K562 (cell line): ENCODE measurements at regions not wholly inside any gene's neighbourhood (a gene's known extent, or its start where the extent isn't known, plus 50 kb on each side); places are given as distances from the start of the nearest gene placed in this dataset.

Experiments used
- ATAC-seq: fragments of 200-7000 bp; cut with Tn5 transposase; 3 replicates; pipeline ENCODE4 v1.9.1; 2020; ENCODE audit warnings: moderate library complexity
- BruUV-seq: library from RNA; stranded (reverse); fragments of 400-500 nt; replicated peaks from 2 replicates; lab custom pipeline; 2021; lab: Mats Ljungman, UMichigan
- CTCF ChIA-PET: fragments of 300-600 bp; formaldehyde crosslinking; extraction: SDS; loops from one replicate; lab custom pipeline; 2021; ENCODE audit warnings: low intra/inter-chr PET ratio; lab: Yijun Ruan, JAX
- POLR2A ChIA-PET: fragments of 300-600, 350-650 bp; sonication (Branson Sonifier 250); formaldehyde crosslinking; extraction: SDS; loops from one replicate; lab custom pipeline; 2021; ENCODE audit warnings: antibody characterized with exemption, inconsistent platforms; lab: Yijun Ruan, JAX
- DNase-seq, 4 experiments: peaks; one replicate each; pipeline versions ENCODE4 v3.0.0 to v3.0.0-alpha.2; 2011 to 2018; ENCODE audit warnings: low spot score in 3 of 4, mixed read lengths in 3 of 4; ENCODE audit errors: extremely low read depth in 1 of 4
- FAIRE-seq: peaks from 2 replicates; lab custom pipeline; 2011; peaks lifted over from hg19 to GRCh38; lab: Jason Lieb, UNC
- H2AFZ ChIP-seq: 2 replicates; pipeline ENCODE4 v1.6.0; 2011; ENCODE audit warnings: low read depth, low read length, control low read depth, inconsistent platforms
- H3K27ac ChIP-seq: fragments of 200-600 bp; 3 replicates; pipeline ENCODE4 v1.8.0; 2011; ENCODE audit warnings: low read depth, mild to moderate bottlenecking, control low read depth, inconsistent platforms, low read length, moderate library complexity, mixed read lengths; ENCODE audit errors: extremely low read depth
- H3K27me3 ChIP-seq, 2 experiments: fragments of 300-600 bp in 1 of 2; 2 replicates in 1 of 2; 3 replicates in 1 of 2; pipeline versions ENCODE4 v1.6.0 to v1.8.0; 2011; ENCODE audit warnings: inconsistent platforms in 2 of 2, low read length in 2 of 2, mild to moderate bottlenecking in 1 of 2, mixed read lengths in 1 of 2, moderate library complexity in 1 of 2; ENCODE audit not compliant: control insufficient read depth in 2 of 2, insufficient read depth in 2 of 2
- H3K36me3 ChIP-seq: fragments of 300-600 bp; 3 replicates; pipeline ENCODE4 v1.8.0; 2011; ENCODE audit warnings: mild to moderate bottlenecking, low read length, inconsistent platforms; ENCODE audit not compliant: control insufficient read depth, insufficient read depth
- H3K4me1 ChIP-seq, 2 experiments: fragments of 200-600 bp in 1 of 2; replicated peaks in 1 of 2; 2 replicates in 1 of 2; 3 replicates in 1 of 2; pipeline versions ENCODE4 v1.5.1 to v1.8.0; 2011; ENCODE audit warnings: inconsistent platforms in 2 of 2, low read length in 2 of 2, mild to moderate bottlenecking in 1 of 2, mixed read lengths in 1 of 2, moderate library complexity in 1 of 2; ENCODE audit not compliant: control insufficient read depth in 2 of 2, insufficient read depth in 2 of 2
- H3K4me2 ChIP-seq: 2 replicates; pipeline ENCODE4 v1.6.1; 2011; ENCODE audit warnings: low read length, control low read depth, inconsistent platforms, mixed read lengths; ENCODE audit not compliant: insufficient read depth
- H3K4me3 ChIP-seq: fragments of 200-600 bp; sonication (generic), shearing (Covaris generic); 2 replicates; pipeline ENCODE4 v1.5.1; 2016; ENCODE audit warnings: control low read depth, inconsistent platforms
- H3K79me2 ChIP-seq: fragments of 200-600 bp; 3 replicates; pipeline ENCODE4 v1.8.0; 2011; ENCODE audit warnings: low read length, inconsistent platforms; ENCODE audit not compliant: control insufficient read depth, insufficient read depth
- H3K9ac ChIP-seq, 2 experiments: 2 replicates each; pipeline versions ENCODE4 v1.6.0 to v1.6.1; 2011; ENCODE audit warnings: low read depth in 2 of 2, low read length in 2 of 2, control low read depth in 1 of 2, inconsistent platforms in 1 of 2, mild to moderate bottlenecking in 1 of 2, mixed read lengths in 1 of 2; ENCODE audit not compliant: insufficient read depth in 1 of 2
- H3K9me1 ChIP-seq: one replicate; pipeline ENCODE4 v1.6.0; 2011; ENCODE audit warnings: inconsistent platforms, mild to moderate bottlenecking, low read length, moderate library complexity; ENCODE audit not compliant: control insufficient read depth, insufficient read depth
- H3K9me3 ChIP-seq: replicated peaks from 2 replicates; pipeline ENCODE4 v1.5.1; 2011; ENCODE audit warnings: low read depth, low read length, inconsistent platforms; ENCODE audit not compliant: control insufficient read depth, insufficient read depth
- H4K20me1 ChIP-seq: replicated peaks from 2 replicates; pipeline ENCODE4 v1.6.1; 2011; ENCODE audit warnings: low read length, inconsistent platforms, mixed read lengths; ENCODE audit not compliant: control insufficient read depth, insufficient read depth
- ASH1L ChIP-seq: fragments of 450-650 bp; IDR thresholded peaks from 2 replicates; pipeline ENCODE4 v1.6.1; 2018; ENCODE audit warnings: borderline replicate concordance, mild to moderate bottlenecking, low read depth; ENCODE audit not compliant: partially characterized antibody
- C11orf30 ChIP-seq: fragments of 450-650 bp; IDR thresholded peaks from 2 replicates; pipeline ENCODE4 v1.6.1; 2016; ENCODE audit warnings: low read depth, mild to moderate bottlenecking
- CBX1 ChIP-seq: sonication (generic); IDR thresholded peaks from 2 replicates; pipeline ENCODE4 v1.6.1; 2016; ENCODE audit warnings: antibody characterized with exemption, low read depth, mild to moderate bottlenecking
- GTF2F1 ChIP-seq: IDR thresholded peaks from 2 replicates; pipeline ENCODE4 v1.6.1; 2011; ENCODE audit warnings: low read depth, low read length, improper control_type of control experiment
- MAFF ChIP-seq: IDR thresholded peaks from 2 replicates; pipeline ENCODE4 v1.6.1; 2012; ENCODE audit warnings: low read length, improper control_type of control experiment
- MAFG ChIP-seq: fragments of 450-650 bp; conservative IDR thresholded peaks from 2 replicates; pipeline ENCODE4 v1.6.1; 2016; ENCODE audit warnings: missing genetic modification characterization, missing compliant biosample characterization
- MAFK ChIP-seq: IDR thresholded peaks from 2 replicates; pipeline ENCODE4 v1.6.1; 2011; ENCODE audit warnings: low read length, improper control_type of control experiment
- RCOR1 ChIP-seq, 2 experiments: IDR thresholded peaks; 2 replicates each; pipeline ENCODE4 v1.6.1; 2012; ENCODE audit warnings: low read depth in 2 of 2, low read length in 2 of 2, borderline replicate concordance in 1 of 2, improper control_type of control experiment in 1 of 2
- ZNF316 ChIP-seq: fragments of 450-650 bp; IDR thresholded peaks from 2 replicates; pipeline ENCODE4 v1.6.1; 2016
- ZNF655 ChIP-seq: fragments of 250-450 bp; sonication (Bioruptor Pico); IDR thresholded peaks from 2 replicates; pipeline ENCODE4 v1.5.0; 2021
- WGBS: fragments of 100-300 bp; shearing (Covaris generic); methylation state at CpG from one replicate; pipeline ENCODE4 v1.1.6; 2016; ENCODE audit warnings: low coverage, mixed read lengths; ENCODE audit not compliant: insufficient coverage; ENCODE audit errors: missing lambda C conversion rate; 5-methylcytosine and 5-hydroxymethylcytosine counted together
- in situ Hi-C: fragments of 300-500 bp; cut with MboI; formaldehyde crosslinking; loops from 4 replicates; pipeline ENCODE4 v1.15.0; 2018; ENCODE audit warnings: inconsistent platforms, mixed read lengths
- intact Hi-C: fragments of 100-400 bp; cut with micrococcal nuclease; formaldehyde crosslinking; loops from 2 replicates; pipeline ENCODE4 v1.14.2; 2022

GRCh38 chr7:45296748-45297147 lies 139.2 kb downstream of the RAMP3 start:
- no peaks in the 10 kb centered on the region for H3K9me1 ChIP-seq
- H3K36me3 ChIP-seq: no peaks in the 10 kb centered on the region
- H3K27me3 ChIP-seq: peaks cover 0 to 16% of the 10 kb centered on the region in 2 experiments; a peak in 2 of 5 replicates
- no peak for ATAC-seq
- no peak for FAIRE-seq
- H4K20me1 ChIP-seq: no peaks in the 10 kb centered on the region
- ChIA-PET CTCF (no interaction called here), POLR2A (interaction anchor here (1.0 kb wide), 1 partner anchor 12 kb away, joined by 3 read pairs; no protein-coding TSS in a partner anchor)
- no peaks in the 10 kb centered on the region for H3K4me1 ChIP-seq
- TF ChIP-seq MAFG (tag) (peak; percentile 84), MAFK (peak; percentile 97), MAFF (peak; percentile 95), RCOR1 (IDR thresholded peaks at IDR 0.05; ENCODE audit: borderline replicate concordance in 1 of 2, low read depth in 2 of 2, low read length in 2 of 2) (no peak), ZNF316 (peak; percentile 89), CBX1 (no peak), C11orf30 (peak; percentile 80)
- intact Hi-C loops (no loop called here), in situ Hi-C loops (no loop called here)
- no peaks in the 10 kb centered on the region for H3K9me3 ChIP-seq
- H3K4me2 ChIP-seq: no peak overlapping the region
- no peak overlapping the region for H3K4me3 ChIP-seq
- BruUV-seq: no TSS peak
- H3K9ac ChIP-seq: no peak overlapping the region
- no peak overlapping the region for H2AFZ ChIP-seq
- no peak for DNase-seq
- no peak overlapping the region for H3K27ac ChIP-seq
- no peaks in the 10 kb centered on the region for H3K79me2 ChIP-seq

GRCh38 chr7:45306752-45307305 lies 149.2 kb downstream of the RAMP3 start:
- CTCF ChIA-PET: no interaction called here
- no peak overlapping the region for H2AFZ ChIP-seq
- H3K4me2 ChIP-seq: no peak overlapping the region
- H3K4me1 ChIP-seq: no peaks in the 10 kb centered on the region
- TF ChIP-seq GTF2F1 (no peak), ZNF655 (CRISPR knock-in tag) (no peak), ASH1L (no peak)
- DNase-seq (no peak), ATAC-seq (no peak), FAIRE-seq (no peak)
- POLR2A ChIA-PET: no interaction called here
- H3K9me3 ChIP-seq: no peaks in the 10 kb centered on the region
- no peaks in the 10 kb centered on the region for H3K79me2 ChIP-seq
- in situ Hi-C loops: no loop called here
- intact Hi-C loops: no loop called here
- 0% methylated on average over 3 of the region's 3 CpGs for WGBS
- no peaks in the 10 kb centered on the region for H4K20me1 ChIP-seq
- no peaks in the 10 kb centered on the region for H3K27me3 ChIP-seq
- no peak overlapping the region for H3K4me3 ChIP-seq
- no peak overlapping the region for H3K27ac ChIP-seq
- no TSS peak for BruUV-seq
- no peaks in the 10 kb centered on the region for H3K9me1 ChIP-seq
- H3K9ac ChIP-seq: no peak overlapping the region
- no peaks in the 10 kb centered on the region for H3K36me3 ChIP-seq
